ENCODE measurements at regions not wholly inside any gene's neighbourhood (a gene's known extent, or its start where the extent isn't known, plus 50 kb on each side); places are given as distances from the start of the nearest gene placed in this dataset.

DNA sequence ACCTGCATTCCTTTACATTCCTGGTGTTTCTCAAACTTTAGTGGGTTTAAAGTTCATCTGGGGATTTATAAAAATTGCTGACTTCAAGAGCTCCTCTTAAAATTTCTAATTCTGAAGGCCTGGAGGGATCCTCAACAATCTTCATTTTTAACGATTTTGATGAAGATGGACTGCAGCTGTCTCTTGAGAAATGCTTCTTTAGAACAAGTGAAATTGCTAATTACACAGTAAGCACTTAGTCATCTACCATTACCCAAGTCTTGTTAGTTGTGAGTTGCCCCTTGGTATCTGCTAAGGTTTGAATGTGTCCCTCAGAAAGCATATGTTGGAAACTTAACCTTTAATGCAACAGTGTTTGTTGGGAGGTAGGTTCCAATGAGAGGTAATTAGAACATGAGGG lies 163.7 kb downstream of the LTN1 start:
- TF ChIP-seq, protein P1, sequence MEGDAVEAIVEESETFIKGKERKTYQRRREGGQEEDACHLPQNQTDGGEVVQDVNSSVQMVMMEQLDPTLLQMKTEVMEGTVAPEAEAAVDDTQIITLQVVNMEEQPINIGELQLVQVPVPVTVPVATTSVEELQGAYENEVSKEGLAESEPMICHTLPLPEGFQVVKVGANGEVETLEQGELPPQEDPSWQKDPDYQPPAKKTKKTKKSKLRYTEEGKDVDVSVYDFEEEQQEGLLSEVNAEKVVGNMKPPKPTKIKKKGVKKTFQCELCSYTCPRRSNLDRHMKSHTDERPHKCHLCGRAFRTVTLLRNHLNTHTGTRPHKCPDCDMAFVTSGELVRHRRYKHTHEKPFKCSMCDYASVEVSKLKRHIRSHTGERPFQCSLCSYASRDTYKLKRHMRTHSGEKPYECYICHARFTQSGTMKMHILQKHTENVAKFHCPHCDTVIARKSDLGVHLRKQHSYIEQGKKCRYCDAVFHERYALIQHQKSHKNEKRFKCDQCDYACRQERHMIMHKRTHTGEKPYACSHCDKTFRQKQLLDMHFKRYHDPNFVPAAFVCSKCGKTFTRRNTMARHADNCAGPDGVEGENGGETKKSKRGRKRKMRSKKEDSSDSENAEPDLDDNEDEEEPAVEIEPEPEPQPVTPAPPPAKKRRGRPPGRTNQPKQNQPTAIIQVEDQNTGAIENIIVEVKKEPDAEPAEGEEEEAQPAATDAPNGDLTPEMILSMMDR (conservative IDR thresholded peaks at IDR 0.05; ENCODE audit: low read depth in 2 of 2): no peak
- no peak for TF ChIP-seq POLR2AphosphoS5 (IDR thresholded peaks at IDR 0.05; ENCODE audit: low read depth)

Data from GM23338 (cell line).